Mucosa of rectum (tissue), 2 donors: ENCODE measurements at regions not wholly inside any gene's neighbourhood (a gene's known extent, or its start where the extent isn't known, plus 50 kb on each side); places are given as distances from the start of the nearest gene placed in this dataset.
"Not testable (repeated sequence)": the region's sequence is repeated elsewhere in the genome, so short reads cannot be mapped to it uniquely, and the experiment has no call there.

Experiments used
- H3K27ac ChIP-seq, 2 donors: one replicate each; pipeline ENCODE4 v1.7.0; 2013; ENCODE audit warnings: inconsistent platforms in 2 of 2, low read depth in 2 of 2, low read length in 2 of 2
- H3K27me3 ChIP-seq, 2 donors: one replicate each; pipeline ENCODE4 v1.7.0; 2013; ENCODE audit warnings: low read length in 2 of 2; ENCODE audit not compliant: control insufficient read depth in 2 of 2, insufficient read depth in 2 of 2
- H3K36me3 ChIP-seq, 2 donors: one replicate each; pipeline ENCODE4 v1.7.0; 2013; ENCODE audit warnings: low read length in 2 of 2; ENCODE audit not compliant: control insufficient read depth in 2 of 2, insufficient read depth in 2 of 2
- H3K4me1 ChIP-seq, 2 donors: one replicate each; pipeline ENCODE4 v1.7.0; 2013; ENCODE audit warnings: low read length in 2 of 2, mild to moderate bottlenecking in 1 of 2; ENCODE audit not compliant: control insufficient read depth in 2 of 2, insufficient read depth in 2 of 2
- H3K4me3 ChIP-seq, 2 donors: one replicate each; pipeline ENCODE4 v1.7.0; 2013; ENCODE audit warnings: low read length in 2 of 2
- H3K9ac ChIP-seq, 2 donors: one replicate each; pipeline ENCODE4 v1.7.0; 2013; ENCODE audit warnings: low read length in 2 of 2, low read depth in 1 of 2, mild to moderate bottlenecking in 1 of 2
- H3K9me3 ChIP-seq, 2 donors: one replicate each; pipeline ENCODE4 v1.7.0; 2013; ENCODE audit warnings: low read length in 2 of 2; ENCODE audit not compliant: control insufficient read depth in 2 of 2
- donor health status: healthy.
- donor health status: Normal muscosa, but diverticular disease.

- Histone ChIP-seq H3K9ac (no peak overlapping the region), H3K4me1 (no peaks in the 10 kb centered on the region), H3K27me3 (no peaks in the 10 kb centered on the region), H3K9me3 (no peaks in the 10 kb centered on the region), H3K36me3 (no peaks in the 10 kb centered on the region), H3K4me3 (no peak overlapping the region), H3K27ac (no peak overlapping the region)
Observed at GRCh38 chr4:91754716-91755115, 549.0 kb upstream of the GRID2 start.

- Histone ChIP-seq H3K4me3 (no peak overlapping the region), H3K9me3 (no peaks in the 10 kb centered on the region), H3K27me3 (no peaks in the 10 kb centered on the region), H3K27ac (no peak overlapping the region), H3K9ac (no peak overlapping the region), H3K36me3 (no peaks in the 10 kb centered on the region), H3K4me1 (no peaks in the 10 kb centered on the region)
Observed at GRCh38 chr4:91758487-91758886, 545.3 kb upstream of the GRID2 start.

GRCh38 chr4:91764085-91764484 is 539.7 kb upstream of the GRID2 start:
- Histone ChIP-seq H3K4me1 (no peaks in the 10 kb centered on the region), H3K9me3 (no peaks in the 10 kb centered on the region), H3K27me3 (no peaks in the 10 kb centered on the region), H3K36me3 (no peaks in the 10 kb centered on the region), H3K9ac (no peak overlapping the region), H3K27ac (no peak overlapping the region), H3K4me3 (no peak overlapping the region)

- no peak overlapping the region for H3K9ac ChIP-seq
Observed at GRCh38 chr4:91769912-91770311, 533.9 kb upstream of the GRID2 start.

DNA sequence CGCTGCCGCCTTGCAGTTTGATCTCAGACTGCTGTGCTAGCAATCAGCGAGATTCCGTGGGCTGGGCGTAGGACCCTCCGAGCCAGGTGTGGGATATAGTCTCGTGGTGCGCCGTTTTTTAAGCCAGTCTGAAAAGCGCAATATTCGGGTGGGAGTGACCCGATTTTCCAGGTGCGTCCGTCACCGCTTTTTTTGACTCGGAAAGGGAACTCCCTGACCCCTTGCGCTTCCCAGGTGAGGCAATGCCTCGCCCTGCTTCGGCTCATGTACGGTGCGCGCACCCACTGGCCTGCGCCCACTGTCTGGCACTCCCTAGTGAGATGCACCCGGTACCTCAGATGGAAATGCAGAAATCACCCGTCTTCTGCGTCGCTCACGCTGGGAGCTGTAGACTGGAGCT is 512.1 kb upstream of the GRID2 start:
- H3K9me3 ChIP-seq, H3K9ac ChIP-seq, H3K27me3 ChIP-seq, H3K4me1 ChIP-seq, H3K36me3 ChIP-seq, H3K27ac ChIP-seq: not testable (repeated sequence)
- peak overlapping the region; percentile 26 to 30 for H3K4me3 ChIP-seq

More at GRCh38 chr4:91769912-91770311, 533.9 kb upstream of the GRID2 start:
- no peaks in the 10 kb centered on the region for H3K36me3 ChIP-seq
- H3K4me1 ChIP-seq: no peaks in the 10 kb centered on the region
- no peak overlapping the region for H3K4me3 ChIP-seq
- no peak overlapping the region for H3K27ac ChIP-seq
- no peaks in the 10 kb centered on the region for H3K9me3 ChIP-seq
- H3K27me3 ChIP-seq: no peaks in the 10 kb centered on the region

DNA sequence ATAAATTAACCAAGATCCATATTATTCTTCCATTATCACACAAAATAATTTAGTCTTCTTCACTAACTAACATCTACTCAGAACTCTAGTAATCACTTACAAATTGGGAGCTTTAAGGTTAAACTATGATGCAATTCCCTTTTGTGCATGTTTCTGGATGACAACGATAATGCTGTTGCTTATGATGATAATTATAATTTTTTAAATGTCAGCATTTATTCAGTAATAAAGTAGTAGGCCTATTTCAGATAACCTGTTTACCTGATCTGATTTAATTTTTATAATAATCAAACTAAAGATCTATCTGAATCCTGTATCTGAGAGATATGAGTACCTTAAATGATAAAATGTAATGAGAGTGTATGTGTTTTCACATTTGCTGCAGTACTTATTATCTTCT is 507.8 kb upstream of the GRID2 start:
- H3K9me3 ChIP-seq: no peaks in the 10 kb centered on the region
- no peak overlapping the region for H3K4me3 ChIP-seq
- no peaks in the 10 kb centered on the region for H3K27me3 ChIP-seq
- no peaks in the 10 kb centered on the region for H3K36me3 ChIP-seq
- no peaks in the 10 kb centered on the region for H3K4me1 ChIP-seq
- H3K27ac ChIP-seq: no peak overlapping the region
- H3K9ac ChIP-seq: no peak overlapping the region

GRCh38 chr4:91812319-91812718 is 491.4 kb upstream of the GRID2 start:
- H3K4me1 ChIP-seq: no peaks in the 10 kb centered on the region
- H3K9ac ChIP-seq: no peak overlapping the region
- H3K36me3 ChIP-seq: no peaks in the 10 kb centered on the region
- H3K27me3 ChIP-seq: no peaks in the 10 kb centered on the region
- no peaks in the 10 kb centered on the region for H3K9me3 ChIP-seq
- no peak overlapping the region for H3K27ac ChIP-seq
- H3K4me3 ChIP-seq: no peak overlapping the region

GRCh38 chr4:91824773-91825172 is 479.0 kb upstream of the GRID2 start:
- Histone ChIP-seq H3K9ac (no peak overlapping the region), H3K36me3 (no peaks in the 10 kb centered on the region), H3K27ac (no peak overlapping the region), H3K4me1 (no peaks in the 10 kb centered on the region), H3K9me3 (no peaks in the 10 kb centered on the region), H3K4me3 (no peak overlapping the region), H3K27me3 (no peaks in the 10 kb centered on the region)

DNA sequence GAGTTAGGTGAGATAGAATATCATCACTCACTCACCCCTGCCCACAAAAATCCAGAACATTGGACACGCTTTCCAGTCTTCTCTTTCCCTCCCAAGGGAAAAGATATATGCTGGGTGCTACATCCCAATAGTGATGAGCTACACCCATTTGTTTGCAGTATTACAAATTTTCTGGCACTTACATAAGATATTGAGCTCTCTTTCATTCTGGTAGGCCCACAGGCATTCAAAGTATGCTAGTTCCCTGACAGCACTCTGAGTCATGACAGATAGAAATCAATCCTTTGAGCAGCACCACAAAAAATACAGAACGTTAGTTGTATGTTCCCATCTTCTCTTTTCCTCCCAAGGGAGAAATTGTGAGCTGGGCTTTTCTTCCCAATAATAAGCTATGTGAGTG is 477.6 kb upstream of the GRID2 start:
- H3K36me3 ChIP-seq: no peaks in the 10 kb centered on the region
- no peak overlapping the region for H3K4me3 ChIP-seq
- no peak overlapping the region for H3K9ac ChIP-seq
- H3K27me3 ChIP-seq: no peaks in the 10 kb centered on the region
- no peak overlapping the region for H3K27ac ChIP-seq
- no peaks in the 10 kb centered on the region for H3K4me1 ChIP-seq
- no peaks in the 10 kb centered on the region for H3K9me3 ChIP-seq

DNA sequence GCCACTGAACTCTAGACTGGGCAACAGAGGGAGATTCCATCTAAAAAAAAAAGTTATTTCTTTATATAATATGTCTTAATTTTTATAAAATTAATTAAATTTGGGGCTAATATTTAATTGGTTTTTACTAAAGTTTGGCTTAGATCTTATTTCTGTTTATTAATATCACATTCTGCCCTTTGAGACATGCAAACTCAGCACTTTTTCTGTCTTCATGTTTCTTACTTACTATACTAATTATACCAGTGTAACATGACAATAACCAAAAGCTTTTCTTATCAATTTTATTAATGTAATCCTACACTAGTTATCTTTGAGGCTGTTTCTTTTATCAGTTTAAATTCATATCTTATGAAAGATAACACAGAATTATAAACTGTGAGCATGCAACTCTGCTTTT is 475.9 kb upstream of the GRID2 start:
- Histone ChIP-seq H3K9me3 (no peaks in the 10 kb centered on the region), H3K36me3 (no peaks in the 10 kb centered on the region), H3K9ac (no peak overlapping the region), H3K27ac (no peak overlapping the region), H3K27me3 (no peaks in the 10 kb centered on the region), H3K4me1 (no peaks in the 10 kb centered on the region), H3K4me3 (no peak overlapping the region)

DNA sequence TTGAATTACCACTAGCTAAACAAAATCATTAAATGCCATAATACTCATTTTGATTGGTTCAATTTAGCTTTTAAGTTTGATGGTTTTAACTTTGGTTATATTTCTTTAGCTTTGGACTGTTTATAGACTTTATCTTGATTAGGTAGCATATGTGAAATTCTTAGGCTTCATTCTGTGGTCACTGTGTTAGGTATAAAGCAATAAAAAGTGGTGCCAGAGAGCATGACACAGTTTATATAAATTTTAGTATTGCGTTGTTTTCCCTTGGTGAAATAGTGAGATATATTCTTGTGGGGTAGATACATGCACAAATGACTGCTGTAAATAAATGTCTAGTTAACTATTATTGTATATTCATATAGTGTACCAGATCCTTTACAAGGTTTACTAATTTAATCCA is 474.2 kb upstream of the GRID2 start:
- no peaks in the 10 kb centered on the region for H3K36me3 ChIP-seq
- no peaks in the 10 kb centered on the region for H3K27me3 ChIP-seq
- H3K9ac ChIP-seq: no peak overlapping the region
- H3K27ac ChIP-seq: no peak overlapping the region
- H3K9me3 ChIP-seq: peaks cover 0 to 3% of the 10 kb centered on the region in 2 donors
- H3K4me3 ChIP-seq: no peak overlapping the region
- no peaks in the 10 kb centered on the region for H3K4me1 ChIP-seq
